ENCODE measurements at regions not wholly inside any gene's neighbourhood (a gene's known extent, or its start where the extent isn't known, plus 50 kb on each side); places are given as distances from the start of the nearest gene placed in this dataset.
"Not testable (repeated sequence)": the region's sequence is repeated elsewhere in the genome, so short reads cannot be mapped to it uniquely, and the experiment has no call there.

DNA sequence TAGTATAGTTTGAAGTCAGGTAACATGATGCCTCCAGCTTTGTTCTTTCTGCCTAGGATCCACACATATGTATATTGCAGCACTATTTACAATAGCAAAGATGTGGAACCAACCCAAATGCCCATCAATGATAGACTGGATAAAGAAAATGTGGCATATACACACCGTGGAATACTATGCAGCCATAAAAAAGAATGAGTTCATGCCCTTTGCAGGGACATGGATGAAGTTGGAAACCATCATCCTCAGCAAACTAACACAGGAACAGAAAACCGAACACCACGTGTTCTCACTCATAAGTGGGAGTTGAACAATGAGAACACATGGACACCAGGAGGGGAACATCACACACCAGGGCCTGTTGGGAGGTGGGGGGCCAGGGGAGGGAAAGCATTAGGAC is 1111.5 kb downstream of the BRD1 start:
- TF ChIP-seq POLR2A, CTCF, EP300 (IDR thresholded peaks at IDR 0.05): not testable (repeated sequence)

Data from tibial nerve (tissue), 4 donors.